Endothelial cell of umbilical vein (primary cell): ENCODE measurements at regions not wholly inside any gene's neighbourhood (a gene's known extent, or its start where the extent isn't known, plus 50 kb on each side); places are given as distances from the start of the nearest gene placed in this dataset.

Experiments
- BruUV-seq: library from RNA; stranded (reverse); fragments of 400-500 nt; replicated peaks from 2 replicates; lab custom pipeline; 2021; lab: Mats Ljungman, UMichigan
- CTCF ChIA-PET: fragments of 300-600, 350-600 bp; sonication (Branson Sonifier 250); formaldehyde crosslinking; loops from one replicate; lab custom pipeline; 2021; ENCODE audit warnings: antibody characterized with exemption, inconsistent platforms; lab: Charles Lee
- POLR2A ChIA-PET: fragments of 300-600, 350-600 bp; sonication (Branson Sonifier 250); formaldehyde crosslinking; loops from one replicate; lab custom pipeline; 2021; ENCODE audit warnings: antibody characterized with exemption, inconsistent platforms; lab: Charles Lee
- DNase-seq: peaks from one replicate; pipeline ENCODE4 v3.0.0-alpha.2; 2011; ENCODE audit warnings: low read depth, low spot score
- FAIRE-seq: peaks from 2 replicates; lab custom pipeline; 2011; peaks lifted over from hg19 to GRCh38; lab: Jason Lieb, UNC
- H2AFZ ChIP-seq: 2 replicates; pipeline ENCODE4 v1.6.0; 2012; ENCODE audit warnings: low read depth, low read length, control low read depth, inconsistent platforms
- H3K27ac ChIP-seq: 2 replicates; pipeline ENCODE4 v1.5.1; 2011; ENCODE audit warnings: low read depth, mild to moderate bottlenecking, control low read depth, low read length, moderate library complexity; ENCODE audit not compliant: insufficient read depth
- H3K27me3 ChIP-seq, 2 experiments: 2 replicates each; pipeline versions ENCODE4 v1.6.0 to v1.6.1; 2011; ENCODE audit warnings: low read length in 2 of 2, mixed read lengths in 1 of 2; ENCODE audit not compliant: control insufficient read depth in 2 of 2, insufficient read depth in 2 of 2
- H3K36me3 ChIP-seq, 2 experiments: 2 replicates in 1 of 2; 3 replicates in 1 of 2; pipeline ENCODE4 v1.5.1; 2011; ENCODE audit warnings: low read length in 2 of 2, mild to moderate bottlenecking in 1 of 2, moderate library complexity in 1 of 2; ENCODE audit not compliant: control insufficient read depth in 2 of 2, insufficient read depth in 2 of 2; ENCODE audit errors: extremely low read depth in 1 of 2
- H3K4me1 ChIP-seq: 3 replicates; pipeline ENCODE4 v1.5.1; 2011; ENCODE audit warnings: mild to moderate bottlenecking, low read length; ENCODE audit not compliant: control insufficient read depth, insufficient read depth; ENCODE audit errors: extremely low read depth
- H3K4me2 ChIP-seq: 2 replicates; pipeline ENCODE4 v1.6.1; 2011; ENCODE audit warnings: low read length, control low read depth, mixed read lengths; ENCODE audit not compliant: insufficient read depth
- H3K4me3 ChIP-seq, 3 experiments: fragments of 200-600 bp in 1 of 3; sonication (generic), shearing (Covaris generic) in 1 of 3; replicated peaks in 1 of 3; 2 replicates each; pipeline ENCODE4 v1.5.1; 2011 to 2016; ENCODE audit warnings: control low read depth in 3 of 3, low read length in 3 of 3, mild to moderate bottlenecking in 2 of 3, inconsistent platforms in 1 of 3, low read depth in 1 of 3, moderate library complexity in 1 of 3; ENCODE audit not compliant: insufficient read depth in 1 of 3
- H3K79me2 ChIP-seq: 2 replicates; pipeline ENCODE4 v1.6.0; 2012; ENCODE audit warnings: low read length, inconsistent platforms; ENCODE audit not compliant: control insufficient read depth, insufficient read depth
- H3K9ac ChIP-seq: replicated peaks from 2 replicates; pipeline ENCODE3; 2011; ENCODE audit warnings: low read length, control low read depth; ENCODE audit not compliant: insufficient read depth; ENCODE audit errors: extremely low read depth
- H3K9me1 ChIP-seq: replicated peaks from 3 replicates; pipeline ENCODE4 v1.6.0; 2011; ENCODE audit warnings: mild to moderate bottlenecking, low read length; ENCODE audit not compliant: control insufficient read depth, insufficient read depth; ENCODE audit errors: extremely low read depth
- H3K9me3 ChIP-seq: replicated peaks from 2 replicates; pipeline ENCODE4 v1.5.1; 2012; ENCODE audit warnings: low read length, inconsistent platforms; ENCODE audit not compliant: control insufficient read depth, insufficient read depth
- H4K20me1 ChIP-seq: replicated peaks from 2 replicates; pipeline ENCODE3; 2011; ENCODE audit warnings: mild to moderate bottlenecking, low read length; ENCODE audit not compliant: control insufficient read depth, insufficient read depth; ENCODE audit errors: extremely low read depth
- CTCF ChIP-seq, 2 donors: IDR thresholded peaks; 1 replicate in 1 of 2; 2 replicates in 1 of 2; pipeline ENCODE4 v1.5.1; 2011; ENCODE audit warnings: low read length in 2 of 2, mild to moderate bottlenecking in 2 of 2, moderate library complexity in 2 of 2, control low read depth in 1 of 2, inconsistent platforms in 1 of 2, low read depth in 1 of 2; ENCODE audit not compliant: insufficient read depth in 1 of 2; ENCODE audit errors: extremely low read depth in 1 of 2
- EZH2 ChIP-seq: IDR thresholded peaks from 2 replicates; pipeline ENCODE4 v1.6.1; 2012; ENCODE audit warnings: borderline replicate concordance, low read depth, mild to moderate bottlenecking, moderate library complexity, low read length, inconsistent platforms; ENCODE audit not compliant: severe bottlenecking
- FOS ChIP-seq: IDR thresholded peaks from 2 replicates; pipeline ENCODE4 v1.6.1; 2011; ENCODE audit warnings: mild to moderate bottlenecking, low read length, moderate library complexity, borderline replicate concordance; ENCODE audit not compliant: insufficient read depth
- GATA2 ChIP-seq: IDR thresholded peaks from 2 replicates; pipeline ENCODE4 v1.7.0; 2011; ENCODE audit warnings: low read depth, mild to moderate bottlenecking, moderate library complexity, mixed read lengths, low read length; ENCODE audit not compliant: insufficient read length, insufficient read depth
- JUN ChIP-seq: IDR thresholded peaks from 2 replicates; pipeline ENCODE4 v1.6.1; 2011; ENCODE audit warnings: borderline replicate concordance, low read depth; ENCODE audit not compliant: insufficient read length, insufficient read depth
- MAX ChIP-seq: IDR thresholded peaks from 2 replicates; pipeline ENCODE4 v1.6.1; 2011; ENCODE audit not compliant: insufficient read depth, insufficient read length
- MYC ChIP-seq: IDR thresholded peaks from one replicate; pipeline ENCODE4 v1.6.1; 2011; ENCODE audit warnings: mild to moderate bottlenecking, low read depth, low read length
- POLR2A ChIP-seq: IDR thresholded peaks from 2 replicates; pipeline ENCODE4 v1.6.1; 2012; ENCODE audit warnings: low read depth, mild to moderate bottlenecking, control low read depth, low read length
- POLR2AphosphoS5 ChIP-seq: IDR thresholded peaks from 2 replicates; pipeline ENCODE4 v1.6.1; 2012; ENCODE audit warnings: low read depth, mild to moderate bottlenecking, control low read depth, low read length, moderate library complexity; ENCODE audit not compliant: insufficient read depth
- dilution Hi-C: fragments of 300-500 bp; cut with MboI; formaldehyde crosslinking; loops from one replicate; pipeline ENCODE4 v1.15.0; 2019; ENCODE audit warnings: low sequenced_read_pairs; ENCODE audit not compliant: extremely low pct_ligation_motif_present
- intact Hi-C: fragments of 100-400 bp; cut with micrococcal nuclease; formaldehyde crosslinking; loops from one replicate; pipeline ENCODE4 v1.10.0; 2022

- no peak overlapping the region for H3K9ac ChIP-seq
- ChIA-PET CTCF (interaction anchor here (4.5 kb wide), 1 partner anchor 11 kb away, joined by 30 read pairs; no protein-coding TSS in a partner anchor), POLR2A (no interaction called here)
- H4K20me1 ChIP-seq: no peaks in the 10 kb centered on the region
- no peak for DNase-seq
- no peak overlapping the region for H2AFZ ChIP-seq
- no peak for FAIRE-seq
- dilution Hi-C loops (no loop called here), intact Hi-C loops (no loop called here)
- no peaks in the 10 kb centered on the region for H3K9me3 ChIP-seq
- no peaks in the 10 kb centered on the region for H3K9me1 ChIP-seq
- H3K79me2 ChIP-seq: no peaks in the 10 kb centered on the region
- BruUV-seq: no TSS peak
- no peaks in the 10 kb centered on the region for H3K36me3 ChIP-seq
- no peaks in the 10 kb centered on the region for H3K27me3 ChIP-seq
- H3K4me2 ChIP-seq: no peak overlapping the region
- no peak overlapping the region for H3K27ac ChIP-seq
- H3K4me1 ChIP-seq: peaks cover 2% of the 10 kb centered on the region
- no peak for TF ChIP-seq EZH2
- no peak overlapping the region for H3K4me3 ChIP-seq
Observed at GRCh38 chr10:110365356-110366143, 60.8 kb upstream of the SMNDC1 start.

GRCh38 chr10:110366635-110367034 is 61.9 kb upstream of the SMNDC1 start:
- H2AFZ ChIP-seq: no peak overlapping the region
- TF ChIP-seq FOS: no peak
- no peak for TF ChIP-seq JUN
- no peak for TF ChIP-seq CTCF (IDR thresholded peaks at IDR 0.05; ENCODE audit: extremely low read depth in 1 of 2, insufficient read depth in 1 of 2, low read depth in 1 of 2, low read length in 2 of 2)
- no peak for TF ChIP-seq MYC
- no peak for TF ChIP-seq MAX
- no peak for TF ChIP-seq POLR2AphosphoS5
- no peak for TF ChIP-seq EZH2
- TF ChIP-seq GATA2: no peak
- no peak for TF ChIP-seq POLR2A
- H3K9ac ChIP-seq: no peak overlapping the region
- no peak overlapping the region for H3K4me3 ChIP-seq
- no peaks in the 10 kb centered on the region for H3K79me2 ChIP-seq
- no TSS peak for BruUV-seq
- intact Hi-C loops (no loop called here), dilution Hi-C loops (no loop called here)
- no peaks in the 10 kb centered on the region for H3K9me1 ChIP-seq
- FAIRE-seq (no peak), DNase-seq (no peak)
- no peaks in the 10 kb centered on the region for H3K36me3 ChIP-seq
- H3K9me3 ChIP-seq: no peaks in the 10 kb centered on the region
- no peak overlapping the region for H3K4me2 ChIP-seq
- H3K27ac ChIP-seq: no peak overlapping the region
- H3K4me1 ChIP-seq: peaks cover 2% of the 10 kb centered on the region
- POLR2A ChIA-PET: no interaction called here
- H4K20me1 ChIP-seq: no peaks in the 10 kb centered on the region
- CTCF ChIA-PET: interaction anchor here (1.3 to 4.5 kb wide), 3 partner anchors 12 to 137 kb away, joined by 3 to 30 read pairs (median 4); no protein-coding TSS in a partner anchor
- H3K27me3 ChIP-seq: no peaks in the 10 kb centered on the region
